Breast epithelium (tissue), 3 donors: ENCODE measurements at regions not wholly inside any gene's neighbourhood (a gene's known extent, or its start where the extent isn't known, plus 50 kb on each side); places are given as distances from the start of the nearest gene placed in this dataset.

Experiments used
- POLR2A ChIP-seq: fragments of 450-650 bp; IDR thresholded peaks from one replicate; pipeline ENCODE4 v1.6.1; 2016; ENCODE audit warnings: antibody characterized with exemption, mild to moderate bottlenecking, moderate library complexity
- POLR2AphosphoS5 ChIP-seq, 3 donors: sonication (generic); formaldehyde crosslinking; IDR thresholded peaks; one replicate each; pipeline ENCODE4 v1.6.1; 2017; ENCODE audit warnings: antibody characterized with exemption in 3 of 3
- TF ChIP-seq, protein P1 (sequence below), 3 donors: fragments of 450-650 bp; IDR thresholded peaks; one replicate each; pipeline ENCODE4 v1.5.1; 2016 to 2017; ENCODE audit warnings: antibody characterized with exemption in 3 of 3, mild to moderate bottlenecking in 3 of 3, moderate library complexity in 3 of 3

DNA sequence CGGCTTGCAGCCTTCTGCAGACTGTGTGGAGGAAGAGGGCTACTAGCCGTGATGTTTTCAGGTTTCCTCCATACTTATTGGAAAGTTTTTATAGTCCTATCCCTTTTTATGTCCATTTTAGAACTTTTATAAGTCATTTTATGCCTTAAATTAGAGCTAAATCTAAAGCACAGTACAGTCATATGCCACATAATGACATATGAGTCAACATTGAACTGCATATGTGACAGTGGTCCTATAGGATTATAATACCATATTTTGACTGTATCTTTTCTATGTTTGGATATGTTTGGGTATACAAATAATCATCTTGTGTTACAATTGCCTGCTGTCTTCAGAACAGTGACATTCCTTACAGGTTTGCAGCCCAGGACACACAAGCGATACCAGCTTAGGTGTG is 200.2 kb downstream of the SPRY1 start:
- TF ChIP-seq, protein P1, sequence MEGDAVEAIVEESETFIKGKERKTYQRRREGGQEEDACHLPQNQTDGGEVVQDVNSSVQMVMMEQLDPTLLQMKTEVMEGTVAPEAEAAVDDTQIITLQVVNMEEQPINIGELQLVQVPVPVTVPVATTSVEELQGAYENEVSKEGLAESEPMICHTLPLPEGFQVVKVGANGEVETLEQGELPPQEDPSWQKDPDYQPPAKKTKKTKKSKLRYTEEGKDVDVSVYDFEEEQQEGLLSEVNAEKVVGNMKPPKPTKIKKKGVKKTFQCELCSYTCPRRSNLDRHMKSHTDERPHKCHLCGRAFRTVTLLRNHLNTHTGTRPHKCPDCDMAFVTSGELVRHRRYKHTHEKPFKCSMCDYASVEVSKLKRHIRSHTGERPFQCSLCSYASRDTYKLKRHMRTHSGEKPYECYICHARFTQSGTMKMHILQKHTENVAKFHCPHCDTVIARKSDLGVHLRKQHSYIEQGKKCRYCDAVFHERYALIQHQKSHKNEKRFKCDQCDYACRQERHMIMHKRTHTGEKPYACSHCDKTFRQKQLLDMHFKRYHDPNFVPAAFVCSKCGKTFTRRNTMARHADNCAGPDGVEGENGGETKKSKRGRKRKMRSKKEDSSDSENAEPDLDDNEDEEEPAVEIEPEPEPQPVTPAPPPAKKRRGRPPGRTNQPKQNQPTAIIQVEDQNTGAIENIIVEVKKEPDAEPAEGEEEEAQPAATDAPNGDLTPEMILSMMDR (IDR thresholded peaks at IDR 0.05): no peak
- no peak for TF ChIP-seq POLR2A
- no peak for TF ChIP-seq POLR2AphosphoS5 (IDR thresholded peaks at IDR 0.05)
